Colonic mucosa (tissue), 4 donors: ENCODE measurements at regions not wholly inside any gene's neighbourhood (a gene's known extent, or its start where the extent isn't known, plus 50 kb on each side); places are given as distances from the start of the nearest gene placed in this dataset.

ENCODE experiments used
- DNase-seq: peaks from one replicate; pipeline ENCODE4 v3.0.0-alpha.2; 2020
- H3K27ac ChIP-seq: fragments of 200-600 bp; one replicate; pipeline ENCODE4 v1.8.0; 2021
- H3K27me3 ChIP-seq: fragments of 200-600 bp; one replicate; pipeline ENCODE4 v1.8.0; 2021
- H3K36me3 ChIP-seq: fragments of 200-600 bp; one replicate; pipeline ENCODE4 v1.8.0; 2021
- H3K4me1 ChIP-seq: fragments of 200-600 bp; one replicate; pipeline ENCODE4 v1.8.0; 2021; ENCODE audit warnings: mild to moderate bottlenecking
- H3K4me3 ChIP-seq: fragments of 200-600 bp; one replicate; pipeline ENCODE4 v1.8.0; 2021
- H3K9ac ChIP-seq, 2 donors: one replicate each; pipeline ENCODE4 v1.7.0; 2013; ENCODE audit warnings: control low read depth in 2 of 2, low read depth in 2 of 2, low read length in 2 of 2
- H3K9me3 ChIP-seq: fragments of 200-600 bp; one replicate; pipeline ENCODE4 v1.8.0; 2021
- CTCF ChIP-seq: fragments of 200-600 bp; IDR thresholded peaks from one replicate; pipeline ENCODE4 v1.8.0; 2022; ENCODE audit warnings: antibody characterized with exemption, mild to moderate bottlenecking
- intact Hi-C: fragments of 100-400 bp; cut with DNase I; formaldehyde crosslinking; loops from one replicate; pipeline ENCODE4 v1.14.1; 2022
- donor health status: healthy.
- donor health status: DM: no; HTN: no; CAD: no.
- donor health status: DM: no; HTN: no; CAD: no.

GRCh38 chr18:73579698-73580097, 567.9 kb downstream of the FBXO15 start:
- intact Hi-C loops: no loop called here
- Histone ChIP-seq H3K36me3 (no peaks in the 10 kb centered on the region), H3K9ac (no peak overlapping the region), H3K27me3 (no peaks in the 10 kb centered on the region), H3K4me3 (no peak overlapping the region), H3K9me3 (no peaks in the 10 kb centered on the region), H3K27ac (no peak overlapping the region), H3K4me1 (no peaks in the 10 kb centered on the region)
- DNase-seq: no peak
- no peak for TF ChIP-seq CTCF

- Histone ChIP-seq H3K9ac (no peak overlapping the region), H3K4me3 (no peak overlapping the region), H3K27ac (no peak overlapping the region), H3K9me3 (no peaks in the 10 kb centered on the region), H3K4me1 (no peaks in the 10 kb centered on the region), H3K27me3 (no peaks in the 10 kb centered on the region), H3K36me3 (no peaks in the 10 kb centered on the region)
- no peak for DNase-seq
- TF ChIP-seq CTCF: no peak
- intact Hi-C loops: no loop called here
Observed at GRCh38 chr18:73577365-73577764, 570.3 kb downstream of the FBXO15 start.

- H3K27me3 ChIP-seq: no peaks in the 10 kb centered on the region
- H3K27ac ChIP-seq: no peak overlapping the region
- H3K9me3 ChIP-seq: no peaks in the 10 kb centered on the region
- H3K4me1 ChIP-seq: no peaks in the 10 kb centered on the region
- no peak for TF ChIP-seq CTCF
- H3K4me3 ChIP-seq: no peak overlapping the region
- no peaks in the 10 kb centered on the region for H3K36me3 ChIP-seq
- intact Hi-C loops: no loop called here
- H3K9ac ChIP-seq: no peak overlapping the region
- DNase-seq: no peak
Observed at GRCh38 chr18:73563901-73564472, 583.6 kb downstream of the FBXO15 start.

GRCh38 chr18:73563345-73563744, 584.3 kb downstream of the FBXO15 start:
- no peak overlapping the region for H3K27ac ChIP-seq
- no peak overlapping the region for H3K4me3 ChIP-seq
- no peak overlapping the region for H3K9ac ChIP-seq
- no peaks in the 10 kb centered on the region for H3K36me3 ChIP-seq
- intact Hi-C loops: no loop called here
- H3K9me3 ChIP-seq: no peaks in the 10 kb centered on the region
- no peak for DNase-seq
- peaks cover 3% of the 10 kb centered on the region for H3K4me1 ChIP-seq
- no peaks in the 10 kb centered on the region for H3K27me3 ChIP-seq
- TF ChIP-seq CTCF: no peak

GRCh38 chr18:73556904-73557303, 590.7 kb downstream of the FBXO15 start:
- H3K9me3 ChIP-seq: no peaks in the 10 kb centered on the region
- intact Hi-C loops: no loop called here
- H3K4me3 ChIP-seq: no peak overlapping the region
- H3K27me3 ChIP-seq: no peaks in the 10 kb centered on the region
- DNase-seq: no peak
- no peak overlapping the region for H3K27ac ChIP-seq
- no peak for TF ChIP-seq CTCF
- peaks cover 6% of the 10 kb centered on the region for H3K4me1 ChIP-seq
- H3K36me3 ChIP-seq: no peaks in the 10 kb centered on the region
- no peak overlapping the region for H3K9ac ChIP-seq
